Caki2 (cell line): ENCODE measurements at regions not wholly inside any gene's neighbourhood (a gene's known extent, or its start where the extent isn't known, plus 50 kb on each side); places are given as distances from the start of the nearest gene placed in this dataset.

Experiments used
- DNase-seq: peaks from one replicate; pipeline ENCODE4 v3.0.0-alpha.2; 2015; ENCODE audit warnings: low read depth
- in situ Hi-C: cut with HindIII; loops from 2 replicates; pipeline ENCODE4 v1.10.0; 2016; ENCODE audit warnings: low sequenced_read_pairs, low pct_unique_long_range_greater_than_20kb, mixed read lengths

DNA sequence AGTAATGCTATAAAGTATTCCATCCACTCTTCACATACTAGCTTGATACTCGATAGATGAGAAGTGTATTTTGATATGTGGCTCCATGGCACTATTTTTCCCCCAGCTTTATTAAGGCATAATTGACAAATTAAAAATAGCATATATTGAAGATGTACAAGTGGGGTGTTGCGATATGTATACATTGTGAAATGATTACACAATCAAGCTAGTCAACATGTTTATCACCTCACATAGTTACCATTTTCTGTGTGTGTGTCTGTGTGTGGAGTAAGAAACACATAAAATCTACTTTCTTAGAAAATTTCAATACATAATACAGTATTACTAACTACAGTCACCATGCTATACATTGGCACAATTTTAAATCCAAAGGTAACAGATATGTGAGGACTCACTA, 82.5 kb upstream of the MYT1L start:
- in situ Hi-C loops, result no loop called here
- DNase-seq, result no peak

- DNase-seq, result no peak
Observed at GRCh38 chr2:2410987-2411386, 79.9 kb upstream of the MYT1L start.

GRCh38 chr2:2409481-2409880, 78.4 kb upstream of the MYT1L start:
- in situ Hi-C loops, result no loop called here

More at GRCh38 chr2:2410987-2411386, 79.9 kb upstream of the MYT1L start:
- in situ Hi-C loops, result no loop called here

DNA sequence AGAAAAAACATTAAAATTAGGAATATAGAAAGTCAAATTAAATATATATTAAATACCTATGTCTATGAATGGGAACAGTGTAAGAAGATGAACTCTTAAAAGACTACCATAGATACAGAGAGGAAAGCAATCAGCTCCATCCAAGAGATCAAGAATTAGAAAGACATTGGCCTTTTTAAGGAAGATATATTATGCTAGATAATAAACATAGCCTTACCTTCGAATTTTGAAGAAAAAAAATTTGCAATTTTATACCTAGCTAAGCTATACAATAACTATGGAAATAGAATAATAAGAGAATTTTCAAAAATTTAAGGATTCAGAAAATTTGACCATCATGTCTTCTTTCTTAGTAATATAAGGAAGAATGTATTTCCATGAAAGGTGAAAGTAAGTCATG, 74.7 kb upstream of the MYT1L start:
- in situ Hi-C loops, result no loop called here
- no peak for DNase-seq

More at GRCh38 chr2:2409481-2409880, 78.4 kb upstream of the MYT1L start:
- DNase-seq, result no peak

DNA sequence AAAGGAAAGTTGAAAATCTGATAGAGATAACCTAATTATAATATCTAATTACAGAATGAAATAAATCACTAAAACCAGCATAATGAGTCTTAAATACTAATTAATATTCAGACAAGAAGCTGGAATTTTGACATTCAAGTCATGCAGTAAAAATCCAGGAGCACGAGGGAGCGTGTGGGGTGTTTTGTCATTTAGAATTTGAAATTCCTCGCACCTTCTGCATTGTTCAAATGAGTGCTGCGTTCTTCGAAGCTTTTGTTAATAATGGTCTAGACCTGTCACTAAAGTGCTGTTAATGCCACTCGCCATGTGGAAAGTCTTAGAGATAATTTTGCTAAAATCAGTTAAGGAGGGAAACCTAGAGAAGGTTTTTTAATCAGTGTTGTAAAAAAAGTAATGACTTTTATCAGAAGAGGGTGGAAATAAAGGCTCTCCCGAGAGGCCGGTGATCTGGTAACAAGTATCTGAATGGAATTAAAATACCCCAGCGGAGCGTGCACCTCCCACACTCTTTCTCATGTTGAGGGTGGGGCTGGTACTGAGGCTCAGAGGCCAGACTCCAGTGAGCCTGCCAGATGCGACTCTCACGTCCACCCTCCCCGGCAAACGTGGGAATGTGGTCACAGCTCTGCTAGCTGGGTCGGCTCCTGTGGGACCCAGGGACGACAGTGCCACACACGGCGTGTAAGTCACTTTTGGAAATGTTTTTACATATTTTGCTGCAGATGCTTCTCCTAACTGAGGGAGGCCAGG, 69.4 kb upstream of the MYT1L start:
- in situ Hi-C loops, result no loop called here
- DNase-seq, result no peak

DNA sequence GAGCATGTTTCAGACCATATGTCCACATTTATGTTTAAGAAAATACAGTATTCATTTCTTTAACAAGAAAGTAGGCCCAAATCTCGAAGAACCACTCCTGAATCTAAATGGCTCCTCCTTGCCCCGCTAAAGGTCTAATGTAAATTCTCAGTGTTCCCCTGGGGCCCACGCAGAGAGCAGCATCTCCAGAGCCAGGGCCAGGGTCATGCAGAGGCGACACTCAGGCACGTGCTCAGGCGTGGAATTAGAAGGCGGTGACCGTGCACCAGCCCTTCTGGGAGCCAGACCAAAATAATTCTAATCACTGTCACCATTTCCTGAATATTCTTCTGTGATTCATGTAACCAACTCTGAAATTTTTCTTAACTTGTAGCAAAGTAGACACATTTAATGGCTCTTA, 68.3 kb upstream of the MYT1L start:
- no peak for DNase-seq
- in situ Hi-C loops, result no loop called here

DNA sequence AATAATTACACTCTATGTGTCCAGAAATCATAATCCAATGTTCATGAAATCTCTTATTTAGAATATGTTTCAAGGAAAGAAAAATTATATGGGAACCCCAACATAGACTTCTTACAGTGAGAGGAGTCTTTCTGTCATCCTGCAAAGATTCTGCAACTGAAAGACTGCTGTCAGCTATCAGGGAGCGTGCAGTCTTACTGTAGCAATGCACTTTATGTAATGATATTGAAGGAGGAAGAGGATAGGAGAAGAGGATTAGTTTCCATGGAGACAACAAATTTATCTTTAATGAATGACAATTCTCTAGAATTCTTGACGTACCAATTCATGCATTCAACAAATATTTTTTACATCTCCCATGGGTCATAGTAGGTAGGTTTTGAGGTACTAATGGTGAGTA, 61.3 kb upstream of the MYT1L start:
- in situ Hi-C loops, result no loop called here
- no peak for DNase-seq

DNA sequence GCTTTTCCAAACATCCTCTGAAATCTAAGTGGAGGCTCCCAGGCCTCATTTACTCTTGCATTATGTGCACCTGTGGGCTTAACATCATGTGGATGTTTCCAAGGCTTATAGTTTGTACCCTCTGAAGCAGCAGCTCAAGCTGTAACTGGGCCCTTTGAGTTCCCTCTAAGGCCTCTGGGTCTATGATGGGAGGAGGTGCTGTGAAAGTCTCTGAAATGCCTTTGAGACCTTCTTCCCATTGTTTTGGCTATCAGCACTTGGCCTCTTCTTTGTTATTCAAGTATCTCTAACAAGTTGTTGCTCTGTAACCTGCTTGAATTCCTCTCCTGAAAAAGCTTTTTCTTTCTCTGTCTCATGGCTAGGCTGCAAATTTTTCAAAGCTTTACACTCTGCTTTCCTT, 58.1 kb upstream of the MYT1L start:
- no peak for DNase-seq
- in situ Hi-C loops, result no loop called here
